OCI-M1 (cell line): ENCODE measurements at regions not wholly inside any gene's neighbourhood (a gene's known extent, or its start where the extent isn't known, plus 50 kb on each side); places are given as distances from the start of the nearest gene placed in this dataset.
"Not testable (repeated sequence)": the region's sequence is repeated elsewhere in the genome, so short reads cannot be mapped to it uniquely, and the experiment has no call there.

Experiments used
- DNase-seq: peaks from one replicate; lab custom pipeline; 2025; lab: John Stamatoyannopoulos, UW

GRCh38 chr5:53275666-53276065 lies 166.1 kb upstream of the MOCS2 start:
- no peak for DNase-seq

GRCh38 chr5:53276825-53277224 lies 167.3 kb upstream of the MOCS2 start:
- peak; percentile 9 for DNase-seq

GRCh38 chr5:53277491-53277890 lies 167.9 kb upstream of the MOCS2 start:
- no peak for DNase-seq

GRCh38 chr5:53287573-53287972 lies 178.0 kb upstream of the MOCS2 start:
- DNase-seq, result no peak

- no peak for DNase-seq
These were observed 179.0 kb upstream of the MOCS2 start for GRCh38 chr5:53288511-53288910.

GRCh38 chr5:53291047-53291446 lies 181.5 kb upstream of the MOCS2 start:
- DNase-seq, result no peak

- DNase-seq, result peak; percentile 66
These were observed 182.0 kb upstream of the MOCS2 start for GRCh38 chr5:53291528-53291927.

- DNase-seq, result no peak
These were observed 181.6 kb upstream of the FST start for GRCh38 chr5:53298841-53299240.

GRCh38 chr5:53302529-53302928 lies 177.9 kb upstream of the FST start:
- DNase-seq, result peak; percentile 13

- peak; percentile 15 for DNase-seq
These were observed 177.3 kb upstream of the FST start for GRCh38 chr5:53303105-53303504.

GRCh38 chr5:53305316-53305715 lies 175.1 kb upstream of the FST start:
- DNase-seq, result not testable (repeated sequence)

GRCh38 chr5:53309653-53310052 lies 170.8 kb upstream of the FST start:
- DNase-seq, result no peak

GRCh38 chr5:53311681-53312080 lies 168.7 kb upstream of the FST start:
- no peak for DNase-seq

- DNase-seq, result no peak
These were observed 167.3 kb upstream of the FST start for GRCh38 chr5:53313145-53313544.

GRCh38 chr5:53318303-53318702 lies 162.1 kb upstream of the FST start:
- DNase-seq, result no peak

GRCh38 chr5:53319315-53319714 lies 161.1 kb upstream of the FST start:
- no peak for DNase-seq

- DNase-seq, result no peak
These were observed 159.4 kb upstream of the FST start for GRCh38 chr5:53321073-53321472.

- DNase-seq, result no peak
These were observed 158.7 kb upstream of the FST start for GRCh38 chr5:53321721-53322120.

- no peak for DNase-seq
These were observed 158.2 kb upstream of the FST start for GRCh38 chr5:53322257-53322656.

GRCh38 chr5:53323511-53323910 lies 156.9 kb upstream of the FST start:
- DNase-seq, result no peak

GRCh38 chr5:53323943-53324642 lies 156.3 kb upstream of the FST start:
- no peak for DNase-seq

- DNase-seq, result no peak
These were observed 153.8 kb upstream of the FST start for GRCh38 chr5:53326424-53327153.

GRCh38 chr5:53327811-53328334 lies 152.6 kb upstream of the FST start:
- DNase-seq, result no peak
